Fibroblast of pulmonary artery (primary cell): ENCODE measurements at regions not wholly inside any gene's neighbourhood (a gene's known extent, or its start where the extent isn't known, plus 50 kb on each side); places are given as distances from the start of the nearest gene placed in this dataset.

Experiments
- DNase-seq: peaks from one replicate; pipeline ENCODE4 v3.0.0-alpha.2; 2010; ENCODE audit warnings: low read depth
- H3K4me3 ChIP-seq: replicated peaks from 2 replicates; pipeline ENCODE4 v1.5.1; 2011; ENCODE audit warnings: low read depth, mild to moderate bottlenecking, control low read depth, low read length, moderate library complexity
- CTCF ChIP-seq: IDR thresholded peaks from 2 replicates; pipeline ENCODE4 v1.5.1; 2011; ENCODE audit warnings: mild to moderate bottlenecking, control low read depth, low read length, inconsistent platforms; ENCODE audit errors: missing control alignments

DNA sequence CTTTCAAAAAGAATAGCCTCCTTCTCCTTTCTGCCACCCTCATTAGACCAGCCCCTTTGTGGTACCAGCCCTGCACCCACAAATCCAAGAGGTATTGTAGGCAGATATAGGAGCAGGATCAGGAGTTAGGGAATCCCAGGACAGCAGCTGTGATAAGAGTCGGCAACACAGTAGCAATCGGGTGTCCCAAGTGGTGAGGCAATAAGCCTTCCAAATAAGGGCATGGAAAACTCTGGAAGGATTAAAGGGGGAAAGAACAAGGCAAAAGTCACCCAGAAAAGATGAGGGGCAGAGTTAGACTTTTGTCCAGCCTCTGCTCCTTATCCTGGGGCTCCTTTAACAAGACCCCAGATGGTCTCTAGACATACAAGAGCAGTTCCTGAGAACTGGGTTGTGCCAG is 204.2 kb downstream of the TBX5 start:
- no peak for TF ChIP-seq CTCF
- DNase-seq: no peak

GRCh38 chr12:114194956-114195355 is 211.0 kb downstream of the TBX5 start:
- no peak overlapping the region for H3K4me3 ChIP-seq
- no peak for TF ChIP-seq CTCF
- DNase-seq: no peak

More for the DNA sequence above, 204.2 kb downstream of the TBX5 start:
- H3K4me3 ChIP-seq: no peak overlapping the region

GRCh38 chr12:114194066-114194465 is 211.9 kb downstream of the TBX5 start:
- no peak overlapping the region for H3K4me3 ChIP-seq
- no peak for TF ChIP-seq CTCF
- DNase-seq: no peak

GRCh38 chr12:114193474-114193873 is 212.5 kb downstream of the TBX5 start:
- H3K4me3 ChIP-seq: no peak overlapping the region
- no peak for TF ChIP-seq CTCF
- DNase-seq: no peak

DNA sequence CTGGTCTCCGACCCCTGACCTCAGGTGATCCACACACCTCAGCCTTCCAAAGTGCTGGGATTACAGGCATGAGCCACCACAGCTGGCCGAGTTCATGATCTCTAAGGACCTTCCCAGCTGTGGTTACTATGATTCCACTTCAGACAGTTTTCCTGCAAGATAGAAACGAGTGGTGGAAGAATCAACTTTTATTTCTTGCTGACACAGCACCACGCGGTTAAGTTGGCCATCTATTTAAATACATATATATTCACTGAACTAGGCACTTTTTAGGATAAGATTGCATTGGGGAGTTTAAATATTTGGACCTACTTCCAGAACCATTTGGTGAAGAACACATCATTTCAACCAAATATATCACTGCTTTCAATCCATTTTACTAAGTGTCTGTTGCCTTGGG is 213.4 kb downstream of the TBX5 start:
- TF ChIP-seq CTCF: no peak
- no peak overlapping the region for H3K4me3 ChIP-seq
- DNase-seq: no peak

DNA sequence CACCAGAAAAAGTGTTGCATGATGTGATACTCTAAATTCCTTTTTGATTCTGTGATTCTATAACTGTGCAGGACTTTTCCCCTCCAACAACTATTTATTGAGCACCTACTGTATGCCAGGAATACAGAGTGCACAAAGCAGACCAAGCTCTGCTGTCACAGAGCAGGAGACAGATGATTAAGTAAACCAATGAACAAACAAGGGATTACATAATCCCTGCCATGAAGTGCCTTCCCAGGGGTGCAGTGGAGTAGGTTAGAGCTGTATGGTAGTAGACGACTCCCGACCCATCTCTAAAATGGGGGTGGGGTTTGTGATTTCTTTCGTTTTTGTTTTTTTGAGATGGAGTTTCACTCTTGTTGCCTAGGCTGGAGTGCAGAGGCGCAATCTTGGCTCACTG is 213.9 kb downstream of the TBX5 start:
- H3K4me3 ChIP-seq: no peak overlapping the region
- no peak for DNase-seq
- no peak for TF ChIP-seq CTCF

GRCh38 chr12:114191581-114191980 is 214.4 kb downstream of the TBX5 start:
- TF ChIP-seq CTCF: no peak
- no peak for DNase-seq
- no peak overlapping the region for H3K4me3 ChIP-seq
